ENCODE measurements at regions not wholly inside any gene's neighbourhood (a gene's known extent, or its start where the extent isn't known, plus 50 kb on each side); places are given as distances from the start of the nearest gene placed in this dataset.

DNA sequence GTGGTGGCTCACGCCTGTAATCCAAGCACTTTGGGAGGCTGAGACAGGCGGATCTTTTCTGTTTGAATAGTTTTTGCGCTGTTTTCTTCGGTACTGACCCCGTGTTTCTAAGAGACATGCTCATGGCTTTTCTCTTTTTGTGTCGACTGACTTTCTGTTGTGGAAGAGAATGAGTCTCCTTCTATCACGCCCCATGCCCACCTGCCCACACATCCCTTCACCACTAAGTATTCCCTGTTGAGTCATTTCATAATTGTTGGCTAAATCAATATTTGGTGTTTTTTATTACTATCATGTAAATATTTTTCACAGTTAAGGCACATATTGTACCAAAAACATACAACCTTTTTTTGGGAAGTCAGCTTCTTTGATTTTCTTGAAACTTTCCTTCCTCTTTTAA, 198.8 kb upstream of the TWIST2 start:
- TF ChIP-seq, protein P1, sequence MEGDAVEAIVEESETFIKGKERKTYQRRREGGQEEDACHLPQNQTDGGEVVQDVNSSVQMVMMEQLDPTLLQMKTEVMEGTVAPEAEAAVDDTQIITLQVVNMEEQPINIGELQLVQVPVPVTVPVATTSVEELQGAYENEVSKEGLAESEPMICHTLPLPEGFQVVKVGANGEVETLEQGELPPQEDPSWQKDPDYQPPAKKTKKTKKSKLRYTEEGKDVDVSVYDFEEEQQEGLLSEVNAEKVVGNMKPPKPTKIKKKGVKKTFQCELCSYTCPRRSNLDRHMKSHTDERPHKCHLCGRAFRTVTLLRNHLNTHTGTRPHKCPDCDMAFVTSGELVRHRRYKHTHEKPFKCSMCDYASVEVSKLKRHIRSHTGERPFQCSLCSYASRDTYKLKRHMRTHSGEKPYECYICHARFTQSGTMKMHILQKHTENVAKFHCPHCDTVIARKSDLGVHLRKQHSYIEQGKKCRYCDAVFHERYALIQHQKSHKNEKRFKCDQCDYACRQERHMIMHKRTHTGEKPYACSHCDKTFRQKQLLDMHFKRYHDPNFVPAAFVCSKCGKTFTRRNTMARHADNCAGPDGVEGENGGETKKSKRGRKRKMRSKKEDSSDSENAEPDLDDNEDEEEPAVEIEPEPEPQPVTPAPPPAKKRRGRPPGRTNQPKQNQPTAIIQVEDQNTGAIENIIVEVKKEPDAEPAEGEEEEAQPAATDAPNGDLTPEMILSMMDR (IDR thresholded peaks at IDR 0.05): no peak
- no peak for TF ChIP-seq POLR2A (IDR thresholded peaks at IDR 0.05)

Data from uterus (tissue), 2 donors.